ENCODE measurements at regions not wholly inside any gene's neighbourhood (a gene's known extent, or its start where the extent isn't known, plus 50 kb on each side); places are given as distances from the start of the nearest gene placed in this dataset.

GRCh38 chr2:116180072-116180471 is 1634.4 kb upstream of the DDX18 start:
- TF ChIP-seq CTCF (IDR thresholded peaks at IDR 0.05): no peak
- TF ChIP-seq SREBF2 (IDR thresholded peaks at IDR 0.05): no peak
- no peak for TF ChIP-seq CEBPB (IDR thresholded peaks at IDR 0.05)
- TF ChIP-seq NR3C1 (IDR thresholded peaks at IDR 0.05): no peak
- no peak for TF ChIP-seq NFE2L2 (conservative IDR thresholded peaks at IDR 0.05; ENCODE audit: low read length)
- no peak for TF ChIP-seq ZFP36 (IDR thresholded peaks at IDR 0.05; ENCODE audit: borderline replicate concordance, partially characterized antibody)
- TF ChIP-seq MYC (IDR thresholded peaks at IDR 0.05; ENCODE audit: borderline replicate concordance, low read length): no peak
- TF ChIP-seq USF2 (IDR thresholded peaks at IDR 0.05): no peak
- no peak for TF ChIP-seq JUN (IDR thresholded peaks at IDR 0.05)
- TF ChIP-seq ZC3H11A (IDR thresholded peaks at IDR 0.05): no peak

All from A549 (cell line).